Stimulated activated CD8-positive, alpha-beta memory T cell treated with anti-CD3 and anti-CD28 coated beads, Interleukin-12 subunit alpha, Interleukin-12 subunit beta, amount 100 ng/mL, for 4 hours (primary cell): ENCODE measurements at regions not wholly inside any gene's neighbourhood (a gene's known extent, or its start where the extent isn't known, plus 50 kb on each side); places are given as distances from the start of the nearest gene placed in this dataset.
"Not testable (repeated sequence)": the region's sequence is repeated elsewhere in the genome, so short reads cannot be mapped to it uniquely, and the experiment has no call there.

ENCODE experiments used
- DNase-seq: peaks from one replicate; pipeline ENCODE4 v3.0.0-alpha.2; 2020; ENCODE audit warnings: low read depth

DNA sequence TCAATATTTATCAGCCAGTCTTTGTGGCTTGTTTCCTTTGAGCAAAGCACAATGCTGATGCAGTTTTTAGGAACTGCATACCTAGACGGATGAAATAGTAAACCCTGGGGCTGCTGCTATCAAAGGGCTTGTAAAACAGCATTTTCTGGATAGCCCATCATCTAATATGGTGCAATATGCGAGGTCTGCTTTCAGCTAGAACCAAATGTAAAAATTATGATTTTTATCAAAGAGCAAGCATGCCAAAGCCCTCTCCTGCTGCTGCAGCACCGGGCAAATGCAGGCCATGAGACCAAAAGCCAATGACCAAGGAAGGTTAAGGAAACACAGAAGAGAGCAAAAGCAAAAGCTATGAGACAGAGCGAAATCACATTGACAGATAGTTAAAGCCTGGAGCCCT, 1000.4 kb downstream of the MAT2B start:
- no peak for DNase-seq

DNA sequence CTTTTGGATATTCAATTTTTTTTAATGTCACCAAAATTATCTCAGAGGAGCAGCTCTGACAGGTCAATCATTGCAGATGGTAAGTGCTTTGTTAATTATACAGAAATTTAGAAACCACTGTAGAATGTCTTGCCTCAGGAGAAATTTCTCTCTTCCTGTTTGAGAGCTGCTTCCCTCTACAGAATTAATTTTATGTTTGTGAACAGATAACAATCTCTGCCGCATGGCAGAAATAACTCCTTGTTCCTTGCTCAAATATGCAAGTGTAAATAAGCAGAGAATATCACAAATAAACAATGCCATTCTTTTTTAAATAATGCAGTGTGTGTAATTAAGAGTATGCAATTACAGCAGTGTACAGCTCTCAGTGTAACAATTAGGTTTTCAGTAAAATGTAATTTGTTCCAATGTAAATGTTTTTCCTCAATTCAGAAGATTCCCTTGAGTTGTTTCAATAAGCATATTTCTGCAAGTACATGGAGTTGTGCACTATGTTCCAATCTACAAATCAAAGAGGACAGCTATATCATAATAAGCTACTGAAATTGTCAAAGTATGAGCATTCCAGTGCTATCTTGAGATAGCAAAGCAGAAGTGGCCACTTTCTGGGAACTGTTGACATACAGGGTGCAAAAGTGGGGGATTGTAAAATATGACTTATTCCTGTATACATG, 1012.8 kb downstream of the MAT2B start:
- DNase-seq = no peak

DNA sequence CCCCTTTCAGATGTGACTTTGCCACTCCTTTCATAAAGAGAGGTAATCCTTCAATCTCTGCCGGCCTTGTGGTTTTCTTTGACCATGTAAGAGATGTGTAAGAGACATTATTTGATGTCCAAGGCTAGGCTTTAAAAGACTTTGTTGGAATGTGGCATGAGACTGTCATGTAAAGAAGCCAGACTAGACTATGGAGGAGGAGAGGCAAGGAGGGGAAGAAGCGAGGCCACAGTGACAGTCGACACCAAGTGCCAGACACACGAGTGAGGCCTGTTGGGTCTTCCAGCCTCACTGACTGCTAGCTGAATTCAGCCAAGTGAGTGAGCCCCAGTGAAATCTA, 1013.3 kb downstream of the MAT2B start:
- DNase-seq = no peak

DNA sequence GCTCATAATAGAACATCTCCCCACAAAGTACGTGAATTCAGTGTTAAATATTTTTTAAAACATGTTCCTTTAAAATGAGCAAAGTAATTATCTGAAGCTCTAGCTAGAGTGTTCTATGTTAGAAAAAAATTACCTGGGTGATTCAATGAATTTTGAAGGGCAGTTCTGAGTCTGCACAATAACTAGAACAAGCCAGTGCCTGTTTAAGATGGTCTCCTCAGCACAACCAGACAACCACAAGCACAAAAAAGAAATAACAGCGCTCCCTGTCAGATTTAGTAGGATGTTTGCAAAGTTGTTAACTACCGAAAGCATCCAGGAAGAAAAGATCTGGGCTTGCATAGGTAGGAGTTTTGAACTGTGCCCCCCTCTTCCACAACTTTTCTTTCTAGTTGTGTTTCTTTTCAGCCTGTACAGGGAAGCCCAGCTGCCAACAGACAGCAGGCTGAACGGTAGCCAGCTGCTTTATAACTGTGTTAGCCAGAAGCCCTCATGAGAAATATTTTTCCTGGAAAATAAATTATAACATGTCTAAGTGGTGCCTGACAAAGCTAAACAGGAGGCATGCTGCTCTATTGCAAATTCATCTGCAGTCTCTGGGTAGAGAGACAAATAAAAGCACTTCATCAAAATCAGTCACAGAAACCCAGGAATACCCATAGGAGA, 1026.9 kb downstream of the MAT2B start:
- DNase-seq = no peak

DNA sequence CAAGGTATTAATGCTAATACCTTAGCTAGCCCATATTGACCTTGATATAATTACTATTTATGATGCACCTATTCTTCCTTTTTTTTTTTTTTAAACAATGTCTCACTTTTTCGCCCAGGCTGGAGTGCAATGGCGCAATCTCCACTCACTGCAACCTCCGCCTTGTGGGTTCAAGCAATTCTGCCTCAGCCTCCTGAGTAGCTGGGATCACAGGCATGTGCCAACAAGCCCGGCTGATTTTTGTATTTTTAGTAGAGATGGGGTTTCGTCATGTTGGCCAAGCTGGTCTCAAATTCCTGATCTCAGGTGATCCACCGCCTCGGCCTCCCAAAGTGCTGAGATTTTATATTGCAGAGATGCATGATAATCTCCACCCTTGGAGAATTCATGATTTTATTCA, 1028.0 kb downstream of the MAT2B start:
- not testable (repeated sequence) for DNase-seq

DNA sequence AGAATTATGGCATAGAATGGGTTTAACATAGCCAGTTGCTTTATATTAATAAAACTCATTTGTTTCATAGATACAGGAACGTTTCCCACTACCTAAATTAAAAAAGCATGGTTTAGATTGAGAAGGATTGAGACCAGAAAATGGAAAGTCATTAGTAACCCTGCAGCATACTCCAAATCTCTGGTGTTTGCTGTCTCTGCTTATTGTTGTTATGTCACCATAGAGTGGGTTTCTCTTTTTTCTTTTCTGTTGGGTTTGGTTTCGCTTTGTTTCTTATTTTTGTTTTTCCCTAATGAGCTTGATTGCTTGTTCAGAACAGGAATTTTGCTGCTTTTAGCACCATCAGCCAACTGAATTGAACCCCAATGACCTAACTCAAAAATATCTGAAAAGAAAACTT, 1034.8 kb downstream of the MAT2B start:
- no peak for DNase-seq

DNA sequence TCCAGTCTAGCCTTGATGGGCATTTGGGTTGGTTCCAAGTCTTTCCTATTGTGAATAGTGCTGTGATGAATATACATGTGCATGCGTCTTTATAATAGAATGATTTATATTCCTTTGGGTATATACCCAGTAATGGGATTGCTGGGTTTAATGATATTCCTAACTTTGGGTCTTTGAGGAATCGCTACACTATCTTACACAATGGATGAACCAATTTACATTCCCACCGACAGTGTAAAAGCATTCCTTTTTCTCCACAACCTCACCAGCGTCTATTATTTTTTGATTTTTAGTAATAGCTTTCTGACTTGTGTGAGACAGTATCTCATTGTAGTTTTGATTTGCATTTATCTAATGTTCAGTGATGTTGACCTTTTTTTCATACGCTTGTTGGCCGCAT, 1040.1 kb downstream of the MAT2B start:
- DNase-seq = no peak

DNA sequence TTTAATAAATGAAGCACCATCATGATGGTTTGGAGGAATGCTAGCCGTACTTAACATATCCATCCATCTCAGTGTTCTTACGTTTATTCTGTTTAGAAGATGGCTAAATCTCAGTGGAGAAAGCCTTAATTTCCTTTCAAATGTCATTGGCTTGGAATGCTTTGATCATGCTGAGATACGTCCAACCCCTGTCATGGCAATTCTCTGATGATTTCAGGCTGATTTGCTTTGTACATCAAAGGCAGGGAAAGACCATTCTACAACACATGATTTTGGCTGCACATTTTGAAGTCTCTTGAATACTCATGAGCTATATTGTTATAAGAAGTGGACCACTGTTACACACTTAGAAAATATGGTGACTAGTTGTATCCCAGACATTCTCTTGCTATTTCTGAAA, 1048.4 kb downstream of the MAT2B start:
- DNase-seq = no peak

DNA sequence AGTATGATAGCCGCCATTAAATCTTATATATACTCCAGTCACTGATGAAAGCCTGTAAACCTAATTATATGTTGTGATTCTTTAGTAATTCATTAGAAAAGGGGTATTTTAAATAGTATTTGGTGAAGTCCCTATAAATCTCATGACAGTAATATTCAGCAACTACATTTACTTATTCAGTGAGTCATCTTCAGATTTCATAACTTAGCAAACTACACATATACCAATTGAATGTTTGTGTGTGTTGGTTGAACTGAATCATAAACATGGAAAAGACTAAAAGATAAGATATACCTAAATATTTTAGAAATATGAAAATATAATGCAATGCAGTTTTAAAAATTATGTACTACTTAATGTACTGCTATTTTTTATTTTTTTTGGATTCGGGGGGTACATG, 1050.4 kb downstream of the MAT2B start:
- no peak for DNase-seq

DNA sequence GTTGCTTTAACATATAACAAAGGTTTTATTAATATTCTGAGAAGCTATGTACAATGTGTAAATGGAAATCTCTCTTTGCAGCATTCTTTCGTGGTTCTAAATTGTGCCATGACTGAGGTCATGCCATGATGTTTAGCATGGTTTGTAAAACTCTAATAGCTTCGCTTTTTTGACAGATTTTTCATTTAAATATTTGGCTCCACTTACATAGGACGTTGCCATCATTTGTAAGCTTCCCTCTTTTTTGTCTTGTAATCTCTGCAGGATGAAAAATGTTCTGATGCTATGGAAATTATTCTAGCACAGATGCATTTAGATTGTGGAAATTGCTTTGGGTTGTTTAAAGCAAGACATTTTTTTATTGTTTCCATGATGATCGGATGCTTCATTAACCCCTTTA, 1054.8 kb downstream of the MAT2B start:
- DNase-seq = no peak

DNA sequence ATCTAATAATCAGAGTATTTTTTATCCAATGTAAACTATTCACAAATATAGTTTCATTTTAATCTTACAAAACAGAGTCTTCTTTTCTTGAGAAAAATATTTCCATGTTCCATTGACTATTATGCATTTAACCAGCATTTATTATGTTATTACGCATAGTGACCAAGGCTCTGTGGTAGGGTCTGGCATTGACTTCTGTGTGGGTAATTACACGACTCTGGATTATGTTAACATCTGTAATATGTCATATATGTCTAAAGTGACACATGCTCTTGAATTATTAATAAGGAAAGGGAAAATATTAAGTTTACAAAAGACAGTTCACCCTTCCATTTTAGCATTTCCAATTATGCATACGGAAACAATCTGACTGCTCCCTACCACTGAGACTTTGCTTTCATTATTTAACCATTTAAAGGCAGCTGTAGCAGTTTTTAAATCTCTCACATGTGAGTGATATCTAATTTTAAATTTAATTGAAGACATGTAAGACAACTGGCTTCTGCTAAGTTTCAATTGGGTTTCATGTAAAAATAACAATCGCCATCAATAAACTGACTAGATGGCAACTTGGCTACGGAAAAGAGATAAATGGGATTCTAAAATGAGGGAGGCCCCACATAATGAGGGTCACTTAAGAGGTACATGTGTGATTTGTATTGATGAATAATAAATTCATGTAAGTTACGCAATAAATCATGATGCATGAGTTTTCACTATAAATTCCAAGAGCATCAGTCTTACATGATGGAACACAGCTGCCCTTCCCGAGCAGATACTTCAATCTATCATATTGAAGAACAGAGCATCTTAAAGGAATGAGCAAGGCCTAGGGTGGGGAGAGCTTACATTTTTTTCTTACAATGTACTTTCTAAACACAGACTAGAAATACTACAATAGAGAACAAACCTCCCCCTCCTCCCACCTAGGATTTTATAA, 1056.8 kb downstream of the MAT2B start:
- no peak for DNase-seq

DNA sequence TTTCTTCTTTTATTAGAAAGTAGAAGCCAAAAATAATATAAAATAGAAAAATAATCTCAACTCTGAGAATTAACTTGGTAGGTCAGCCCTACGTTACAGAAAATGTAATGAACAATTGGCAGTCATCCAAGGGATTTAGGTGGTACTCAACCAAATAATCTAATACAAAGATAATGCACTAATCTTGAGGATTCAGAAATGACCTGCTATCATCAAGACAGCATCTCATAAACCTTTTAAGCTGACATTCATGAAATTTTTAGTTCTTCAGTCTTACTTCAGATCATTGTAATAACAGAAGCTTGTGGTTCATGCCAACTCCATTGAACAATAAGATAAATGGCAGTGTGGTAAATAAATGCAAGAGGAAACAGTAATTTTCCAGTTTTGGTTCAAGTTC, 1058.0 kb downstream of the MAT2B start:
- DNase-seq = no peak

DNA sequence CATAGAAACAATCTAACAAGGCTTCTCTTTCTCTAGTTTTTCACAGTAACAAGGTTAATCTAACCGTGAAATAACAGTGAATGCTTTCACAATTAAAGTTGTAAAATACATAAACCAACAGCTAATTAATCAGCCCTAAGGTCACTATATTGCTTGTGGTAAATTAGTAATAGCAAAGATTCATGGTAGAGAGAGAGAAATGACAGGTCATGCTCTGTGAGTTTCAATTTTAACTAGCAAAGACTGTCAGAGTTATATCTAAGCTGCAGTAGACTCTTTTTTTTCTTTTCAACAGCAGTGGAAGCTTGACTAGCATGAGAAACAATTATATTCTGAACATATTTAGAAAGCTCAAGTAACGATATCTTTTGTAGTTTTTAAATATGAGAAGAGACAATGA, 1068.0 kb downstream of the MAT2B start:
- no peak for DNase-seq

DNA sequence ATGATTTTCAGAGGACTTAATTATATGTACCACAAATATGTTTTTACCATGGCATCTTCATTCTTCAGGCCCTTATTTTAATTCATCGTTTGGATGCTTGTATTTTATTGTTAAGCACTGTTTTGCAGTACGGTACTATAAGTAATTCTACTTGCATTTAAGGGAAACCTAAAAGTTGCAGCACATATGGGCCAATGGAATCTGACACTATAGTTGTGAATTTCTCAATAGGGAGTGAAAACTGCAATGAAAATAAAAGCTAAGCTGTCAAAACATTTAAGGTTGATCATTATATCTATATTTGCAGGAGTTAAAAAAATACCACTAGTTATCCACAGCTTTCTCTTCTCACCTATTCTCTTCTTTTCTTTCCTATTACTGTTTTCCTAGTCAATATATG, 1071.8 kb downstream of the MAT2B start:
- no peak for DNase-seq

DNA sequence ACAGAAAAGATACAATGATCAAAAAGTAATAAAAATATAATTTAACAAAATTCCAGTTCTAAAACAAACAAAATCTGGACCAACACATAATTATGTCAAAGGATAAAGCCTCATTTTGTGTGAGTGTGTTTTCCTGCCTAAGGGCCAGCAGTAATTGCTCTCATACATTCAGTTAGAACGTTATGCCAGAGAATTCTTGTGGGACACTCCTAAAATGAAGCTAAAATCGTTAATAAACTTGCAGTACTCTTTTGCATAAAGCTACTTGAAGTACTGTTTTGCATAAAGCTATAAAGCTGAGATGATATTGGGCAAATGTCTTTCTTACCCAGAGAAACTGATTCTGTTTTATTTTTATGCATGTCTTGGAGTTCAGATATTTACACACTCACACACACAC, 1072.3 kb downstream of the MAT2B start:
- no peak for DNase-seq

DNA sequence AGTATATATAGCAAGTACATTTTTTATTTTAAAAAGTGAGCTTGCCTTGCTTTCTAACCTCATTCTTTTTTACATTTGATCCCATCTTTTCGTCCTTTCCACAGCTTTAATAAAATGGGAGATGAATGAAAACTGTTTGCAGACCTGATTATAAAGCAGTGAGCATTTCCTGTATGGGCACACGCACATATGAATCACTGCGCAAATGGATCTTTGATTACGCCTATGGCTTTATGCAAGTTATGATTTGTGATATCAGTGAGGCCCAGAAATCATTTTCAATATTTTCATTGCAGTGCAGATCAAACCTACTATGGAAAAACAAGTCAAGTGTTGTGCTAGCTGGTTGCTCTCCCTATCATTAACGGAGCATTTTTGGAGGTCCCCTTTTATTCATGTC, 1073.0 kb downstream of the MAT2B start:
- no peak for DNase-seq

DNA sequence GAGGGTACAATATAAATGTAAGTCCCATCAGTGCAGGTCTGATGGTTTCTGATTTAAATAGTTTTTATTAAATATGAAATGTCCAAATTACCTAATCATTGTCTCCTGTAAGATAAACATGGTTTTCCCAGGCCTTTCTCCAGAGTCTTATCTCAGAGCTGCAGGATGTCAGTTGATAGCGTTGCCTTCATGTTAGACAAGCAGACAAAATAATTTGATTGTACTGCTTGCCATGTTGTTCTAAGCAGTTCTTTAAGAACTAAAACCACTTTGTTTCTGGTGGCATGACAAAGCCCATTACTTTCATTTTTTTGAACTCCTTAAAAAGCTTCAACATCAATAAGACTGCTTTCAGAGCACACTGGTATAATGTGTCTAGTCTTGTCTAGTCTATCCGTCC, 1073.5 kb downstream of the MAT2B start:
- DNase-seq = no peak

DNA sequence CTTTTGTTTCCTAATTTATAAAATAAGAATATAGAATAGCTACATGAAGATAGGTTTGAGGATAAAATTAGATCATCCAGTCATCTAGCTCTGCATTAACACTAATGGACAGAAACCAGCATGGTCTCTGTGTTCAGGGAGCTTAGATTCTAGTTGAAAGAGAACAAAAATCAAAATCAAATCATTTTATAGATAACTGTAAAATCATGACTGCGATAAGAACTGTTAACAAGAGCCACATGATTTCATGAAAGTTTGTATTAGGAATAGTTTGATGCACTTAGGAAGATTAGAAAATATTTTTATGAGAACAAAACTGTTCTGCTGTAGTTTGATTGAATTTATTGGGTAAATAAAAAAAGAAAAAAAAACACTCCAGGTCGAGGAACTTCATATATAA, 1074.7 kb downstream of the MAT2B start:
- DNase-seq = no peak

DNA sequence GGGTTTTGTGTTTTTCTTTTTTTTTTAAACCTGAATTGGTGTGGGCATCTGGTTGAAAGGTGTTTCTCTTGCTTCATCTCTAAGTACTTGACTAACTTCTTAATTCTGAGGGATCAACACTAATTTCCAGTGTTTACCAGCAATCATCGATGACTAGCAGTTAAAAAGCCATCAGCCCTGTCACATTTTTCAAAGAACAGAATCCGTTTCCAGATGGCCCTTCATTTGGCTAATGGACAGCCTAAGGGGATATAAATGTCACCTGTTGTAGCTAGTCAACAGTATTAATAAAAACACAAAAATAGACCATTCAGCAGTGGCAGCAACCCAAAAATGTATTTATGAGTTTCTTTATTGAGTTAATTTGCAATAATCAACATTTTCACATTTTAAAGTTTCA, 1076.5 kb downstream of the MAT2B start:
- no peak for DNase-seq

DNA sequence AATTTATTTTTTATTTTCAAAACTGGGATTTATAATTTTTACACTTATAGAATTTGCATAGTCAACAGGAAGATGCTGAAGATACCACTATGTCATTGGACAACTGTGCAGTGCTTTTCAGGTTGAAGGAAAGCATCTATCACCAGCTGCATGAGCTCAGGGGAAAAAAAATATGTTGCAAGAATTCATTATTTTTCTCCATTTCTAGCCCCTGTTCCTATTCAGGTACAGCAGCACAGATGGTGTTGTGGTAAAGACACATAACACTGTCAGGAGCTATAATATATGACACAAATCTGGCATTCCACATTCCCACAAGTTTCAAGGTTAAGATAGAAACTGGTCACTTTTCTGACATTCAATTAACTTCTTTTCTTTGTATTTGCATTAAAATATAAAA, 1088.6 kb downstream of the MAT2B start:
- DNase-seq = no peak

DNA sequence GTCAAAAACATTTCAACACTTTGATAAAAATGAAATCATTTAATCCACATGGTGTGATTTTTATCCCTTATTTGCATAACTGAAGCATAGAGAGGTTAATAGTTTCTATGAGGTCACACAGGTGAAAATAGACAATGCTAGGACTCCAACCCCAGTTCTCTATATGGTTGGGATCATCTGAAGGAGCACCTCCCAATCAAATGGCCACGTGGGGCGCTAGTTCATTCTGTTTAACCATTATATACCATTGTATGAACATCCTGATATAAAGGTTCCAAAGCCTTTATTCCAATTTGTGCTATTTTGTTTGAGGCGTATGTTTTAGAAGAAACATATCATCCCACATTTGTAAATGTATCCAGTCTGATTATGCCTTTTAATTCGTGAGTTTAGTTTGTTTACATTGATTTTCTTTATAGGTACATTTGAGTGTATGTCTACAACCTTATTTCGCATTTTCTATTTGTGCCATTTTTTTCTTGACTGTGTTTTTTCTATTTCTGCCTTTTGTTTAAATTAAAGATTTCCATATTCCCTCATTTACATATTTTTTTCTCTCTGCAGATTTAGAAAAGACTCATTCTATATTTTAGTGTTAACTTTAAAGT, 1092.0 kb downstream of the MAT2B start:
- DNase-seq = no peak

DNA sequence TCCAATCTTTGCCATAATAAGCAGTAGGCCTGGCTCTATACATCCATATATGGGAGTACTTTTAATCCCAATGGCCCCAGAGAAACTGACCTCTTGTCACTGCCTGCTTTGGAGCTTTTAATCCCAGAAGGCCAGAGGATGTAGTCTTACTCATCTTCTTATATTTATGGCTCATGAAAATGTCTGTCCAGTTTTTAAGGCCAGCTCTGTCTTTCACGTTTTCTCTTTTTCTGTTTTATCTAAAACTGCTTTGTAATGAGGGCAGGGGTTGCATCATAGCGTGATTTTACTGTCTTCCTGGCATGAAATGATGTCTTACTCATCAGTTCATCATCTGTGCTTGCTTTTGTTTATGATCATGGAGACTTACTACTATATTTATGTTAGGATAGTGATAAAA, 1094.9 kb downstream of the MAT2B start:
- no peak for DNase-seq
